Fibroblast of skin of left biceps (primary cell): ENCODE measurements at regions not wholly inside any gene's neighbourhood (a gene's known extent, or its start where the extent isn't known, plus 50 kb on each side); places are given as distances from the start of the nearest gene placed in this dataset.
"Not testable (repeated sequence)": the region's sequence is repeated elsewhere in the genome, so short reads cannot be mapped to it uniquely, and the experiment has no call there.

Experiments
- DNase-seq, 2 experiments: peaks; one replicate each; pipeline ENCODE4 v3.0.0-alpha.2; 2013; ENCODE audit warnings: low read depth in 2 of 2

GRCh38 chr4:156545003-156545785 is 426.4 kb downstream of the PDGFC start:
- DNase-seq: no peak

GRCh38 chr4:156539376-156539775 is 432.2 kb downstream of the PDGFC start:
- no peak for DNase-seq

GRCh38 chr4:156538651-156539257 is 432.8 kb downstream of the PDGFC start:
- DNase-seq: no peak

GRCh38 chr4:156538210-156538609 is 433.4 kb downstream of the PDGFC start:
- DNase-seq: no peak

- DNase-seq: no peak
Observed at GRCh38 chr4:156537286-156537685, 434.3 kb downstream of the PDGFC start.

GRCh38 chr4:156536661-156537060 is 434.9 kb downstream of the PDGFC start:
- DNase-seq: no peak

- DNase-seq: no peak
Observed at GRCh38 chr4:156534205-156534604, 437.4 kb downstream of the PDGFC start.

- DNase-seq: no peak
Observed at GRCh38 chr4:156528216-156528615, 443.4 kb downstream of the PDGFC start.

- DNase-seq: no peak
Observed at GRCh38 chr4:156527237-156527993, 444.2 kb downstream of the PDGFC start.

GRCh38 chr4:156523991-156524390 is 447.6 kb downstream of the PDGFC start:
- DNase-seq: no peak

GRCh38 chr4:156523492-156523891 is 448.1 kb downstream of the PDGFC start:
- DNase-seq: no peak

- no peak for DNase-seq
Observed at GRCh38 chr4:156521631-156522030, 450.0 kb downstream of the PDGFC start.

- no peak for DNase-seq
Observed at GRCh38 chr4:156517956-156518355, 453.6 kb downstream of the PDGFC start.

- no peak for DNase-seq
Observed at GRCh38 chr4:156517546-156517945, 454.1 kb downstream of the PDGFC start.

GRCh38 chr4:156516698-156517097 is 454.9 kb downstream of the PDGFC start:
- no peak for DNase-seq

- no peak for DNase-seq
Observed at GRCh38 chr4:156515295-156515694, 456.3 kb downstream of the PDGFC start.

- no peak for DNase-seq
Observed at GRCh38 chr4:156512622-156513021, 459.0 kb downstream of the PDGFC start.

- not testable (repeated sequence) for DNase-seq
Observed at GRCh38 chr4:156509921-156510320, 461.7 kb downstream of the PDGFC start.

- no peak for DNase-seq
Observed at GRCh38 chr4:156505341-156505955, 466.2 kb downstream of the PDGFC start.

GRCh38 chr4:156503119-156503518 is 468.5 kb downstream of the PDGFC start:
- no peak for DNase-seq

- DNase-seq: no peak
Observed at GRCh38 chr4:156501962-156502361, 469.6 kb downstream of the PDGFC start.

- no peak for DNase-seq
Observed at GRCh38 chr4:156499684-156500083, 471.9 kb downstream of the PDGFC start.
